ENCODE measurements at regions not wholly inside any gene's neighbourhood (a gene's known extent, or its start where the extent isn't known, plus 50 kb on each side); places are given as distances from the start of the nearest gene placed in this dataset.

- no peak for DNase-seq (ENCODE audit: low read depth)
- H3K4me3 ChIP-seq (ENCODE audit: low read length) = no peak overlapping the region
- TF ChIP-seq, protein P1, sequence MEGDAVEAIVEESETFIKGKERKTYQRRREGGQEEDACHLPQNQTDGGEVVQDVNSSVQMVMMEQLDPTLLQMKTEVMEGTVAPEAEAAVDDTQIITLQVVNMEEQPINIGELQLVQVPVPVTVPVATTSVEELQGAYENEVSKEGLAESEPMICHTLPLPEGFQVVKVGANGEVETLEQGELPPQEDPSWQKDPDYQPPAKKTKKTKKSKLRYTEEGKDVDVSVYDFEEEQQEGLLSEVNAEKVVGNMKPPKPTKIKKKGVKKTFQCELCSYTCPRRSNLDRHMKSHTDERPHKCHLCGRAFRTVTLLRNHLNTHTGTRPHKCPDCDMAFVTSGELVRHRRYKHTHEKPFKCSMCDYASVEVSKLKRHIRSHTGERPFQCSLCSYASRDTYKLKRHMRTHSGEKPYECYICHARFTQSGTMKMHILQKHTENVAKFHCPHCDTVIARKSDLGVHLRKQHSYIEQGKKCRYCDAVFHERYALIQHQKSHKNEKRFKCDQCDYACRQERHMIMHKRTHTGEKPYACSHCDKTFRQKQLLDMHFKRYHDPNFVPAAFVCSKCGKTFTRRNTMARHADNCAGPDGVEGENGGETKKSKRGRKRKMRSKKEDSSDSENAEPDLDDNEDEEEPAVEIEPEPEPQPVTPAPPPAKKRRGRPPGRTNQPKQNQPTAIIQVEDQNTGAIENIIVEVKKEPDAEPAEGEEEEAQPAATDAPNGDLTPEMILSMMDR (IDR thresholded peaks at IDR 0.05; ENCODE audit: insufficient read depth, low read depth, low read length, missing control alignments) = no peak
These were observed 269.4 kb downstream of the PTPRU start for GRCh38 chr1:29505532-29506220.

DNA sequence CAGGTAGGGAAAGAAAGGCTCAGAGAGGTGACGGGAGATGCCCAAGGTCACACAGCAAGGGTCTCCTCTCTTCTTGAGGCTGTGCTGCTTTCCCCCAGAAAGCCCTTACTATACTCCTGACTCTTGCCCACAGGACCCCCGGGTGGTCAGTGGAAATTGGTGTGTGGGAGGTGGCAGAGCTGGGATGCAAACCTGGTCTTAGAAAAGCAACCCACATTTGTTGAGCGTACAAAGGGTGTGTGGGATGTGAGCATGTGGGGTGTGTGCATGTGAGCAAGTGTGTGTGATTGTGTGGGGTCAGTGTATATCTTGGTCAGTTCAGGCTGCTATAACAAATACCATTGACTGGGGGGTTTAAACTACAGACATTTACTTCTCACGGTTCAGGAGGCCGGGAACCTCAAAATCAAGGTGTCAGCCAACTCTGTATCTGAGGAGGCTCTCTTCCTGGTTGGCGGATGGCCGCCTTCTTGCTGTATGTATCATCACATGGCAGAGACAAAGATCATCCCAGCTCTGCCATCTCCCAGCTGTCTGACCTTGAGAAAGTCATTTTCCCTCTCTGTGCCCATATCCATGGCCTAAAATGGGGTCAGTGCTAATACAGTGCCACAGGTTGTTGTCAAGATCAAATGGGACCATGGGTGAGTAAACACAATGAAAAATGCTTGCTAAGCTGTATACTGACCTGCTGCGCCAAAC lies 268.5 kb downstream of the PTPRU start:
- TF ChIP-seq, protein P1 (IDR thresholded peaks at IDR 0.05; ENCODE audit: insufficient read depth, low read depth, low read length, missing control alignments) = no peak
- no peak overlapping the region for H3K4me3 ChIP-seq (ENCODE audit: low read length)
- no peak for DNase-seq (ENCODE audit: low read depth)

DNA sequence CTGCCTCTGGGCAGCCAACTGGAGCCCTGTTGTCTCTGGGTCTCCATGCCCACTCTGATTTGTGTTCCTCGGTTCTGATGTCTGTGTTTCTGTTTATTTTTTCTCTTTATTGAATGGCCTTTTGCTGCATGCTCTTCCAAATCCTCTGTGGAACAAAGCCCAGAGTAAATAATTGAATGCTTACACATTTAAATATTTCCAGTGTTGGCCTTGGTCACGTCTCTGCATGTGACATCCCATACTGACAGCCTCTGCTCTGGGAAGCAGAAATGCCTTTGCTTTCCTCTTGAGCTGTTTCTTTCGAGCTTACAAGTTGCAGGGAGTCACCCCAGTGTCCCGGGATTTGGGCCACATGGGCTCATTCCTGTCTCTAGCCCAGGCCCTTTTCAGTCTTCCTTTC lies 267.9 kb downstream of the PTPRU start:
- no peak for DNase-seq (ENCODE audit: low read depth)
- no peak overlapping the region for H3K4me3 ChIP-seq (ENCODE audit: low read length)
- TF ChIP-seq, protein P1 (IDR thresholded peaks at IDR 0.05; ENCODE audit: insufficient read depth, low read depth, low read length, missing control alignments) = no peak

- H3K4me3 ChIP-seq (ENCODE audit: low read length) = no peak overlapping the region
- DNase-seq (ENCODE audit: low read depth) = no peak
- TF ChIP-seq, protein P1 (IDR thresholded peaks at IDR 0.05; ENCODE audit: insufficient read depth, low read depth, low read length, missing control alignments) = no peak
These were observed 266.9 kb downstream of the PTPRU start for GRCh38 chr1:29502911-29503840.

GRCh38 chr1:29502225-29502910 lies 266.0 kb downstream of the PTPRU start:
- DNase-seq (ENCODE audit: low read depth) = no peak
- TF ChIP-seq, protein P1 (IDR thresholded peaks at IDR 0.05; ENCODE audit: insufficient read depth, low read depth, low read length, missing control alignments) = no peak

DNA sequence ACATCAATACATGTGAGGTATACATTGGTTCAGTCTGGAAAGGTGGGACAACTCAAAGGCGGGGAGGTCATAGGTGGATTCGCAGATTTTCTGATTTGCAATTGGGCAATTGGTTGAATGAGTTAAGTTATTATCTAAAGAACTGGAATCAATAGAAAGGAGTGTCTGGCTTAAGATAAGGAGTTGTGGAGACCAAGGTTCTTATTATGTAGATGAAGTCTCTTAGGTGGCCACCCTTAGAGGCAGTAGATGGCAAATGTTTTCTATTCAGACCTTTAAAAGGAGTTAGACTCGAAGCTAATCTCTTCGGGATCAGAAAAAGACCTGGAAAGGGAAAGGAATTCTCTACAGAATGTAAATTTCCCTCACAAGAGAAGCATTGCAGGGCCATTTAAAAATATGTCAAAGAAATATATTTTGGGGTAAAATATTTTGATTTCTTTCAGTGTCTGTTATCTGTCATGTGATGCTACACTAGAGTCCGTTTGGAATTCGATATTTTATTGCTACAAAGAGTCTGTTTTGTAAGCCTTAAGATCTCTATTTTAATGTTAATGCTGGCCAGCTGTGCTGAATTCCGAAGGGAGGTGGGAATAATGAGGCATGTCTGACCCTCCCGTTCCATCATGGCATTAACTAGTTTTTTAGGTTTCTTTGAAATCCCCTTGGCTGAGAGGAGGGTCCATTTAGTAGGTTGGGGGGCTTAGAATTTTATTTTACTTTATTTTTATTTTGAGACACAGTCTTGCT lies 265.1 kb downstream of the PTPRU start:
- no peak for DNase-seq (ENCODE audit: low read depth)
- no peak overlapping the region for H3K4me3 ChIP-seq (ENCODE audit: low read length)

More at GRCh38 chr1:29502225-29502910, 266.0 kb downstream of the PTPRU start:
- H3K4me3 ChIP-seq (ENCODE audit: low read length) = no peak overlapping the region

More for the DNA sequence above, 265.1 kb downstream of the PTPRU start:
- TF ChIP-seq, protein P1 (IDR thresholded peaks at IDR 0.05; ENCODE audit: insufficient read depth, low read depth, low read length, missing control alignments) = no peak

Measured in epithelial cell of esophagus (primary cell).